ENCODE measurements at regions not wholly inside any gene's neighbourhood (a gene's known extent, or its start where the extent isn't known, plus 50 kb on each side); places are given as distances from the start of the nearest gene placed in this dataset.
"Not testable (repeated sequence)": the region's sequence is repeated elsewhere in the genome, so short reads cannot be mapped to it uniquely, and the experiment has no call there.

GRCh38 chr14:106022648-106023047 is 496.3 kb downstream of the TMEM121 start:
- H3K4me1 Mint-ChIP-seq = peaks cover 24% of the 10 kb centered on the region
- H3K4me3 Mint-ChIP-seq, CTCF ChIA-PET, H3K27me3 Mint-ChIP-seq, DNase-seq, H3K9me3 Mint-ChIP-seq, H3K36me3 Mint-ChIP-seq, H3K27ac Mint-ChIP-seq: not testable (repeated sequence)

- Mint-ChIP-seq H3K4me3 (no peak overlapping the region), H3K9me3 (peaks cover 7% of the 10 kb centered on the region), H3K27me3 (peaks cover 8% of the 10 kb centered on the region), H3K27ac (no peak overlapping the region), H3K4me1 (peaks cover 24% of the 10 kb centered on the region), H3K36me3 (peaks cover 3% of the 10 kb centered on the region)
- no peak for DNase-seq
- CTCF ChIA-PET = no interaction called here
Measured at GRCh38 chr14:106023411-106023810, 497.0 kb downstream of the TMEM121 start.

GRCh38 chr14:106024983-106025604 is 498.7 kb downstream of the TMEM121 start:
- Mint-ChIP-seq H3K4me3 (no peak overlapping the region), H3K27me3 (peaks cover 8% of the 10 kb centered on the region), H3K27ac (peak overlapping the region; percentile 47), H3K9me3 (peaks cover 7% of the 10 kb centered on the region), H3K36me3 (peaks cover 3% of the 10 kb centered on the region), H3K4me1 (peaks cover 24% of the 10 kb centered on the region)
- CTCF ChIA-PET = interaction anchor here (0.6 kb wide), 1 partner anchor 28 kb away, joined by 4 read pairs; no protein-coding TSS in a partner anchor
- peak; percentile 54 for DNase-seq

GRCh38 chr14:106026026-106026425 is 499.6 kb downstream of the TMEM121 start:
- H3K27ac Mint-ChIP-seq = no peak overlapping the region
- peaks cover 8% of the 10 kb centered on the region for H3K27me3 Mint-ChIP-seq
- DNase-seq = no peak
- peaks cover 3% of the 10 kb centered on the region for H3K36me3 Mint-ChIP-seq
- CTCF ChIA-PET = no interaction called here
- H3K9me3 Mint-ChIP-seq = peaks cover 7% of the 10 kb centered on the region
- no peak overlapping the region for H3K4me3 Mint-ChIP-seq
- H3K4me1 Mint-ChIP-seq = peaks cover 24% of the 10 kb centered on the region

GRCh38 chr14:106027759-106028158 is 501.4 kb downstream of the TMEM121 start:
- H3K9me3 Mint-ChIP-seq, H3K27ac Mint-ChIP-seq, H3K4me3 Mint-ChIP-seq, H3K36me3 Mint-ChIP-seq, H3K27me3 Mint-ChIP-seq, DNase-seq: not testable (repeated sequence)
- H3K4me1 Mint-ChIP-seq = peaks cover 18% of the 10 kb centered on the region
- CTCF ChIA-PET = interaction anchor here (2.1 to 2.2 kb wide), 2 partner anchors 12 to 18 kb away, joined by 8 to 9 read pairs; no protein-coding TSS in a partner anchor

GRCh38 chr14:106029959-106030358 is 503.6 kb downstream of the TMEM121 start:
- no peak overlapping the region for H3K4me3 Mint-ChIP-seq
- CTCF ChIA-PET = interaction anchor here (0.6 to 2.2 kb wide), 2 partner anchors 15 to 28 kb away, joined by 3 to 9 read pairs; no protein-coding TSS in a partner anchor
- no peak overlapping the region for H3K27ac Mint-ChIP-seq
- H3K27me3 Mint-ChIP-seq = peaks cover 4% of the 10 kb centered on the region
- no peaks in the 10 kb centered on the region for H3K9me3 Mint-ChIP-seq
- peaks cover 6% of the 10 kb centered on the region for H3K4me1 Mint-ChIP-seq
- no peaks in the 10 kb centered on the region for H3K36me3 Mint-ChIP-seq
- no peak for DNase-seq

- CTCF ChIA-PET = interaction anchor here (1.0 to 1.7 kb wide), 5 partner anchors 9 to 32 kb away, joined by 3 to 4 read pairs (median 4); no protein-coding TSS in a partner anchor
- Mint-ChIP-seq H3K36me3 (no peaks in the 10 kb centered on the region), H3K4me3 (no peak overlapping the region), H3K27ac (no peak overlapping the region), H3K27me3 (peaks cover 16% of the 10 kb centered on the region), H3K9me3 (no peaks in the 10 kb centered on the region), H3K4me1 (peaks cover 3% of the 10 kb centered on the region)
- no peak for DNase-seq
Measured at GRCh38 chr14:106037380-106037779, 511.0 kb downstream of the TMEM121 start.

- DNase-seq = no peak
- Mint-ChIP-seq H3K9me3 (no peaks in the 10 kb centered on the region), H3K27ac (no peak overlapping the region), H3K27me3 (peaks cover 16% of the 10 kb centered on the region), H3K4me3 (no peak overlapping the region), H3K4me1 (peaks cover 3% of the 10 kb centered on the region), H3K36me3 (no peaks in the 10 kb centered on the region)
- CTCF ChIA-PET = interaction anchor here (0.9 to 2.5 kb wide), 5 partner anchors 28 to 38 kb away, joined by 3 to 6 read pairs (median 6); no protein-coding TSS in a partner anchor
Measured at GRCh38 chr14:106038263-106038662, 511.9 kb downstream of the TMEM121 start.

- CTCF ChIA-PET = interaction anchor here (0.9 to 2.6 kb wide), 8 partner anchors 11 to 91 kb away, joined by 3 to 8 read pairs (median 4); no protein-coding TSS in a partner anchor
- Mint-ChIP-seq H3K4me1 (peaks cover 3% of the 10 kb centered on the region), H3K27ac (no peak overlapping the region), H3K4me3 (no peak overlapping the region), H3K36me3 (no peaks in the 10 kb centered on the region), H3K9me3 (no peaks in the 10 kb centered on the region), H3K27me3 (peaks cover 23% of the 10 kb centered on the region)
- DNase-seq = peak; percentile 67
Measured at GRCh38 chr14:106039400-106039799, 513.0 kb downstream of the TMEM121 start.

GRCh38 chr14:106044515-106044914 is 518.1 kb downstream of the TMEM121 start:
- CTCF ChIA-PET = interaction anchor here (1.0 to 2.2 kb wide), 7 partner anchors 11 to 166 kb away, joined by 3 to 15 read pairs (median 8); no protein-coding TSS in a partner anchor
- no peak for DNase-seq
- H3K4me3 Mint-ChIP-seq = no peak overlapping the region
- H3K9me3 Mint-ChIP-seq = no peaks in the 10 kb centered on the region
- no peak overlapping the region for H3K27ac Mint-ChIP-seq
- H3K36me3 Mint-ChIP-seq = no peaks in the 10 kb centered on the region
- H3K27me3 Mint-ChIP-seq = peaks cover 18% of the 10 kb centered on the region
- no peaks in the 10 kb centered on the region for H3K4me1 Mint-ChIP-seq

- Mint-ChIP-seq H3K4me3 (no peak overlapping the region), H3K9me3 (no peaks in the 10 kb centered on the region), H3K4me1 (no peaks in the 10 kb centered on the region), H3K27me3 (peaks cover 16% of the 10 kb centered on the region), H3K27ac (no peak overlapping the region), H3K36me3 (no peaks in the 10 kb centered on the region)
- CTCF ChIA-PET = interaction anchor here (0.7 to 2.2 kb wide), 11 partner anchors 9 to 165 kb away, joined by 3 to 15 read pairs (median 6); no protein-coding TSS in a partner anchor
- peak; percentile 91 for DNase-seq
Measured at GRCh38 chr14:106044949-106045596, 518.7 kb downstream of the TMEM121 start.

- Mint-ChIP-seq H3K27ac (no peak overlapping the region), H3K27me3 (peaks cover 12% of the 10 kb centered on the region), H3K9me3 (no peaks in the 10 kb centered on the region), H3K4me1 (peaks cover 10% of the 10 kb centered on the region), H3K4me3 (no peak overlapping the region), H3K36me3 (no peaks in the 10 kb centered on the region)
- CTCF ChIA-PET = no interaction called here
- DNase-seq = no peak
Measured at GRCh38 chr14:106051796-106052195, 525.4 kb downstream of the TMEM121 start.

- Mint-ChIP-seq H3K36me3 (no peaks in the 10 kb centered on the region), H3K27ac (no peak overlapping the region), H3K4me1 (peaks cover 10% of the 10 kb centered on the region), H3K27me3 (peaks cover 38% of the 10 kb centered on the region), H3K4me3 (no peak overlapping the region), H3K9me3 (no peaks in the 10 kb centered on the region)
- CTCF ChIA-PET = interaction anchor here (1.9 to 2.8 kb wide), 3 partner anchors 8 to 53 kb away, joined by 6 to 10 read pairs (median 7); no protein-coding TSS in a partner anchor
- DNase-seq = no peak
Measured at GRCh38 chr14:106055289-106055688, 528.9 kb downstream of the TMEM121 start.

GRCh38 chr14:106058342-106058741 is 532.0 kb downstream of the TMEM121 start:
- Mint-ChIP-seq H3K27me3 (peaks cover 46% of the 10 kb centered on the region), H3K9me3 (no peaks in the 10 kb centered on the region), H3K27ac (no peak overlapping the region), H3K4me3 (no peak overlapping the region), H3K36me3 (no peaks in the 10 kb centered on the region), H3K4me1 (peaks cover 29% of the 10 kb centered on the region)
- no peak for DNase-seq
- CTCF ChIA-PET = interaction anchor here (1.3 to 1.6 kb wide), 4 partner anchors 13 to 84 kb away, joined by 3 to 4 read pairs (median 3); no protein-coding TSS in a partner anchor
